Hematopoietic multipotent progenitor cell (in vitro differentiated cells): ENCODE measurements at regions not wholly inside any gene's neighbourhood (a gene's known extent, or its start where the extent isn't known, plus 50 kb on each side); places are given as distances from the start of the nearest gene placed in this dataset.
A peak's percentile ranks its signal among the peaks of the same experiment; 100 is the strongest.

Experiments used
- DNase-seq, 3 donors: peaks; one replicate each; pipeline ENCODE4 v3.0.0-alpha.2; 2011 to 2015; ENCODE audit warnings: low read depth in 2 of 3, low spot score in 2 of 3

DNA sequence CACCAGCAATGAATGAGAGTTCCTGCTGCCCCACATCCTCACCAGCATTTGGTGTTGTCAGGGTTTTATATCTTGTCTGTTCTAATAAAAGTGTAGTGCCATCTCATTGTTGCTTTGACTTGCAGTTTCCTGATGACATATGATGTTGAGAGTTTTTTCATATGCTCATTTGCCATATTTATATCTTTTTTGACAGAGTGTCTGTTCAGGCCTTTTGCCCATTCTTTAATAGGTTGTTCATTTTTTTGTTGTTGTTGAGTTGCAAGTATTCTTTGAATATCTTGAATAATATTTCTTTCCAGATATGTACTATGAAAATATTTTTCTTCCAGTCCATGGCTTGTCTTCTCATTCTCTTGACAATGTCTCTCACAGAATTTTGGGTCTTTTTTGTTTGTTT, 111.7 kb upstream of the KCNJ15 start:
- DNase-seq = no peak

DNA sequence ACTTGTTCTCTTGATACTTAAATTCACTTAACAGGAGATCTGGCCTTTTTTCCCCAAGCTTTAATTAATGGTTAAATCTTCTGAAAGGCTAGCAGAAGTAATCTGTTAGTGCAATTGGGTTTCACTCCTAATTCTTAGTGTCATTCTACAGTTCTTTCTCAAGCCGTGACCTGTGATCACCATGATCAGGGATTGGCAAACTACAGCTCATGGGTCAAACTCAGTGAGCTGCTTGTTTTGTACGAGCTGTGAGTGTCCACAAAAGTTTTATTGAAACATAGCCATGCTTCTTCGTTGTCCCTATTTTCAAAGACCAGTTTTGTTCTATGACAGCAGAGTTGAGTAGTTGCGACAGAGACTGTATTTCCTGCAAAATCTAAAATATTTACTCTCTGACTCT, 109.4 kb upstream of the KCNJ15 start:
- no peak for DNase-seq

GRCh38 chr21:38148046-38148445, 108.7 kb upstream of the KCNJ15 start:
- no peak for DNase-seq

- DNase-seq = no peak
These were observed 105.7 kb upstream of the KCNJ15 start for GRCh38 chr21:38151021-38151645.

GRCh38 chr21:38156200-38156599, 100.6 kb upstream of the KCNJ15 start:
- no peak for DNase-seq

GRCh38 chr21:38159355-38159754, 97.4 kb upstream of the KCNJ15 start:
- peak; percentile 24 to 81 (median 61) for DNase-seq

GRCh38 chr21:38165466-38166172, 91.2 kb upstream of the KCNJ15 start:
- DNase-seq = no peak

- no peak for DNase-seq
These were observed 90.6 kb upstream of the KCNJ15 start for GRCh38 chr21:38166173-38166535.

DNA sequence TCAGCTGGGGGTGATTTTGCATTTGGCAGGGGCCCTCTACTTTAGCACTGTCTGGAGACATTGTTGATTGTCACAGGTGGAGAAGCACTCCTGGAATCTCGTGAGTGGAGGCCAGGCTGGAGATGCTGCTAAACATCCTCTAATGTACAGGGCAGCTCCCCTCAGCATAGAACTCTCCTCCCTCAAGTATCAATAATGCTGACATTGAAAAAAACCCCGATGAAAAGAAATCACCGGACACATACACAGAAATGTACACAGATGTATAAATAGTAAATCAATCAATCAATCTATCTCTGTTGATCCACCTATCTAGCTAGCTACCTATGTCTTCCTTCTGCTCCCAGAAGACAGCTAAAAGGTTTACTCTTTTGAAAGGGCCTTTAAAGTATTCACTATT, 89.4 kb upstream of the KCNJ15 start:
- DNase-seq = no peak

GRCh38 chr21:38170283-38170682, 86.5 kb upstream of the KCNJ15 start:
- DNase-seq = peak in 1 of 3 donors; percentile 19

DNA sequence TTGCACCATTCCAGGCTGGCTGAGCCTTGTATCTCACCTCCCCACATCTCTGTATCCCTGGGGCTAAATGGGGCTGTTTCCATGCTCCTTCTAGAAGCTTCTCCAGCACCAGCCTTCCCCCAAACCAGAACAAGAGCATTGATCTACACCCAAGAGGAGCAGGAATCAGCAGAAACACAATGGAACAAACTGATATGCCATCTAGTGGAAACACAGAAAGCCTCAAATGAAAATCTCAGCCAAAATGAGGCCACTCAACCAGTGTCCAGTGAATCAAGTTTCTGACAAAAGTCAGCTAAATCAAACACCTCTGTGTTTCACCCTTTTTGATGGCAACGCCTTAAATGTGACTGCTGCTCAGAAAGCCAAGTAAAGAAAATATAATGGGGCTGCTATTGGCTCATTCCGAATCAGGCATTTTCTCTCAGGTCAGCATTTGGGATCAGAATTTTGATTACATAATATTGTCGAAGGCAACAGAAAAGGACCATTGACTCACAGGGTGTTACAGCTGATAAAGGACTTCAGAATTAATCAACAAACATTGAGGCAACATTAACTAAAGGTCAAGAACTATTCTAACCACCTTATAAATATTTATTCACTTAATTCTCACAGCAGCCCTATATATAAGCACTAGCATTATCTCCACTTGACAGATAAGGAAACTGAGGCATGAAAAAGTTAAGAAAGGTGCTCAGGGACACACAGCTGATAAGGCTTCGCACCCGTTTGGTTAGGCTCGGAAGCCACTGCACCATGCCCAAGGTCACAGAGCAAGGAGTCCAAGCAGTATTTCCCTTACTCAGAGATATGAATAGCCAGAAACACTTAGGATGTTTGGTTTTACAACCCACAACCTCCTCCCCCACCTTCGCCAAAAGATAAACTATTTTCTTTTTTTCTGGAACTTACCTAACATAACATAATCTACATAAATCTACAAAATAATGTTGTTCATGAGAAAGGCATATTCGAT, 85.8 kb upstream of the KCNJ15 start:
- no peak for DNase-seq

DNA sequence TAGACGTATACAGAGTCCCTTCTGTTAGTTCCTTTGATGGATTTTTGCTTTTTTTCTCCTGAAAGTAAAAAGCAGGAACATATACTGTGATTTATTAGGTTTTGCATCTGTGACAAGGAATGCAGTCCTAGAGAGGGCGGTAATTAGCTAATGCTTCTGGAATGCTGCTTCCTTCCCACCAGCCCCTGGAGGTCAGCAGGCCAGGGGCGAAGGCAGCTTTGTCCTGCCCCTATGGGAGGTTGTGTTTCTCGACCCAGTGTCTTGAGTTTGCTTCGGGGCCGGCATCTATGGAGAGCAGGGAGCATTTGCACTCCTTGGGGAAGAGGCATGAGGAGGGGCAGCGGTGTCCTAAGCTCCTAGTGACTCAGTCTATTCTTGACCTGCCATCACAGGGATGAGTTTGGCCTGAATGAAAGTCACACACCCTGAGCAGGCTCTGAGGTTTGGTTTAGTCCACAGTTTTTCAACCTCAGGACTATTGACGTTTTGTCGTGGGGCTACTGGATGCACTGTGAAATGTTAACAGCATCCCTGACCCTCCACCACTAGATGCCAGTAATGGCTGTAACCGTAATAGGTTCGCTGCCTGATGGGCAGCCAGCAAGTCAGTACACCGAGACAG, 85.0 kb upstream of the KCNJ15 start:
- no peak for DNase-seq

DNA sequence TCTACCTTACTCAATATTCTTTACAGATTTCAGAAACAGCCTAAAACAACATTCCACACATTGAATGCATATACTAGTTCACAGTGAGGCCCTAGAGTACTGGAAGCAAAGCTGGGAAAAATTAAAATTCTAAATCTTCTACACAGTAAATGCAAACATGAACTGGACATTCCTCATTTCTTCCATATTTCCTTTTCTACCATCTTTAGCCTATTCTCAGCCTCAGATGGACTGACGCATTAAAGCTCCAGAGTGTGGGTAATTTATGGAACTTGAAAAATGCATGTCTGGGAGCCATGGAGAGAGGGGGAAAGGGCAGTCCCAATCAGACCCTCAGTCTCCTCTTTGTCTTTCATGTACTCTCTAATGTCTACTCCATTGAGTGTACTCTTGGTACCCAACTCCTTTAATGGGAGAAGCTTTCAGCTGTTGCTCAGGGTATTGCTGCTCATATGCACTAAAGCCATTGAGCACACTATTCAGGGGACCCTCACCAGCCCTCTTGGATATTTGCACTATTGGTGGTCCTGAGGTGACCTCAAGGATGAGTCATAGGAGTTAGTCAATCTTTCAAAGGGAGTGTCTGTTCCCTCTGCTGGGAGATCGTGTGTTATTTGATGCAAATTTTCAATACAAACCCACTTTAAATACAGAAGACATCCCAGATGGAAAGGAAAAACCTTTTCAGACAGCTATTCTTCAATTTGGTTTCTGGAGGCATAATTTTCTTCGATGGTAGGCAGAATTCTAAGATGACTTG, 83.3 kb upstream of the KCNJ15 start:
- no peak for DNase-seq

DNA sequence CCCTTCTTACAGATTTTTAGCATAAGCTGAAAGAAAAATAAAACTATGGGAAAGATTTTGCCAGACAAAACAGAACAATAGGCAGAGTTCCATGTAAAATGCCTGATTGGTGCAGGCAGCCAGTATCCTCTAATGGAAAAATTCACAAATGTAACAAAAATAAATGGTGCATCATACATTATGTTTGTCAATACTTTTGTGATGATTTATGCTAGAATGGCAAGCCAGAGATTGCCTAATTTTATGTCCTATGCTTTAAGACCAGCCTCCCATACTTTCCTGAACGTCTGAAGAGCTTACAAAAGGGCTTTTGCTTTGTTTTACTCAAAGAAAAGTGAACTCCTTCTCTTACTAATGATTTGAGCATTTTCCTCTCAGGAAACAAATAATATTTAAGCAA, 81.5 kb upstream of the KCNJ15 start:
- no peak for DNase-seq

DNA sequence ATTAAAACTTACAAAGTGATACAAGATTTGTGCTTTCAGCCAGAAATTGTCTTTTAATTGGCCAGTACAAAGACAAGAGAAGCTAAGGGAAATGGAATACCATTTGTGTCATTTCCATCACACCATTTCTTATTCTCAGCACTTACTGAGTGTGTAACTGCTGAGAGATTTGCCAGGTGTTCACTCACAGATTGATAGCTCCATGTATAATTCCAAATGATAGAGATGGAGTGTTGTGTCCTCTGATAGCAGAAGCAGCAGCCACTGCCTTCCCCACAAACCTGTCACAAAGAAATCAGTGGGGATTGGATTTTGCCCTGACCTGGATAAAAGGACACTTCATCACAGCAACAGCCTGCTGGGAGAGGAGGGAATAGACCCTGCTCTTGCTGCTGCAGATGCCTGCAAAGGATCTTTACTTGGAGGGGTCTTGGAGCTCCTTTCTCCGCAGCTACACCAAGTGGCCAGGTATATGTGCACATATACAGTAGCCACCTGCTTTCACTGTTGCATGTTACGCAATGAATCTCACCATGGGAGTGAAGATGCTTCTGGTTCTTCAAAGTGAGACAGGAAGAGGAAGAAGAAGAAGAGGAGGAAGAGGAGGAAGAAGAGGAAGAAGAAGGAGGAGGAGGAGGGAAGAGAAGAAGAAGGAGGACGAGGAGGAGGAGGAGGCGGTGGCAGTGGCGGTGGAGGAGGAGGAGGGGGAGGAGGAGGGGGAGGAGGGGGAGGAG, 78.7 kb upstream of the KCNJ15 start:
- DNase-seq = no peak

- DNase-seq = no peak
These were observed 77.9 kb upstream of the KCNJ15 start for GRCh38 chr21:38178653-38179470.

DNA sequence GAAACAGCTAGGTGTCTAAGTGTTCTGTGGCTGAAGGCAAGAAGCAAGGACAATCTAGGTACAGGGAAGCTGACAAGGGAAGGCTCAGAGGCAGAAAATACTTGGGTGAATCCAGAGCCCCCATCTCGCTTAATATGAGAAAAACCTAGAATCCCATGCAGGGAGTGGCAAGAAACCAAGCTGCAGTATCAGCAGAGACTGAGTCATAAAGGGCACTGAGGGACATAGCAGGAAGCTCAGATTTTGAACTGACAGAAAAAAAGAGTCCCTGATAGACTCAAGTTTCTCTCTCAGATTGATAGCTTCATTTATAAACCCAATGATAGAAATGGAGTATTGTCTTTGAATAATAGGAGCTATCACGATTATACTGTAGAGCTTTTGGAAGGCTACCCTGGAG, 77.3 kb upstream of the KCNJ15 start:
- DNase-seq = no peak

- DNase-seq = no peak
These were observed 75.7 kb upstream of the KCNJ15 start for GRCh38 chr21:38181096-38181495.
